ENCODE measurements at regions not wholly inside any gene's neighbourhood (a gene's known extent, or its start where the extent isn't known, plus 50 kb on each side); places are given as distances from the start of the nearest gene placed in this dataset.
"Not testable (repeated sequence)": the region's sequence is repeated elsewhere in the genome, so short reads cannot be mapped to it uniquely, and the experiment has no call there.

- no peak for DNase-seq (ENCODE audit: extremely low read depth in 1 of 11, low read depth in 9 of 11, low spot score in 4 of 11)
These were observed 76.0 kb upstream of the GRB10 start for GRCh38 chr7:50858528-50859245.

- DNase-seq (ENCODE audit: extremely low read depth in 1 of 11, low read depth in 9 of 11, low spot score in 4 of 11), result no peak
These were observed 75.3 kb upstream of the GRB10 start for GRCh38 chr7:50857804-50858489.

GRCh38 chr7:50856806-50857205 lies 74.1 kb upstream of the GRB10 start:
- no peak for DNase-seq (ENCODE audit: extremely low read depth in 1 of 11, low read depth in 9 of 11, low spot score in 4 of 11)

GRCh38 chr7:50856231-50856630 lies 73.5 kb upstream of the GRB10 start:
- no peak for DNase-seq (ENCODE audit: extremely low read depth in 1 of 11, low read depth in 9 of 11, low spot score in 4 of 11)

DNA sequence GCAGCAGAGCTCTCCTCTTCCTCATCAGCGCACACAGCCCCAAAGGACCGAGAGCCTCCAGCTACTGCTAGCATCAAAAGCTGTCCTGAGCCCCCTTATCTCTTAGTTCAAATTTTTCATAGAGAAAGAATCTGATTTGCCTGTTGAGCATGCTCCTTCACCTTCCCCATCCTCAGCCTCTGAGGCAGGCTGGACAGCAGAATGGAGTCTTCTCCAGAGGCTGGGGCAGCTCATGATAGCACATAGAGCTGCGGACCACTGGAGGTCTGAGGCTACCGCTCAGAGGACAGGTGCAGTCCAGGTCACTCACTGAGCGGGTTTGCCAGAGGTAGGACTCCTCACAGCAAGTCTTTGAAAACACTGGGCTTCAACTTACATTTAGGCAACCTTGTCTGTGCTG lies 72.8 kb upstream of the GRB10 start:
- no peak for DNase-seq (ENCODE audit: extremely low read depth in 1 of 11, low read depth in 9 of 11, low spot score in 4 of 11)

DNA sequence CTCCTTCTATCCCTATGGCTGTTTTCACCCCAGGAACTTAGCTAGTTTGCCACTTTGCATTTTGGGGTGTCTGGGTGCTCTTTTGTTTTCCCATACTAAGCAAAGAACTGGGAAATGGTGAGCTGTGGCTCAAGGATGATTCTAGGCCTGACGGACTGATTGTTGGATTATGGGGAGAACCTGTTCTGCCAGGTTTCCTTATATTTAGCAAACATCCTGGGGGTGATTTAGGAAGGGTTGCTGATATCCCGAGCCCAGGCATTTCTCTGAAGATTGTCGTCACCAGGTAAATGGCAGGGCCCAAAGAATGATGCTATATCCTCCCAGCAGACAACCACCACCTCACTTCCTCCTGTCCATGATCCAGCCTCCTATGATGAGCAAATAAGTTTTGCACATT lies 72.1 kb upstream of the GRB10 start:
- DNase-seq (ENCODE audit: extremely low read depth in 1 of 11, low read depth in 9 of 11, low spot score in 4 of 11), result no peak

DNA sequence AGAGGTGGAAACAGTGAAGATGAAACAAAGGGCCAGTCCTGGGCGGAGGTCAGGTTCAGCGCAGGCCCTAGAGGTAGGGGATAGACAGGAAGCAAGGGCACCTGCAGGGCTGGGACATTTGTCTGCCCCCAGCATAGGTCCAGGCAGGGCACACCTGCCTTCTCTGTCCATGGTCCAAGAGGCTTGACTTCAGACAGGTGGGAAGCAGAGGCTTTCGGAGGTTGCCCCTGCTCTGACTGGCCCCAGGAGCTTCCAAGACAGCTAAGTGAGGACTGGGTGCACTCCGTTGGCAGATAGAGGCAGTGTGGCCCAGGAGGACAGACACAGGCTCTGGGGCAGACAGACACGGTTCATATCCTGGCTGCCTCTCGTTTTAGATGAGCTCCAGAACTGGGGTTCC lies 71.6 kb upstream of the GRB10 start:
- DNase-seq (ENCODE audit: extremely low read depth in 1 of 11, low read depth in 9 of 11, low spot score in 4 of 11), result no peak

DNA sequence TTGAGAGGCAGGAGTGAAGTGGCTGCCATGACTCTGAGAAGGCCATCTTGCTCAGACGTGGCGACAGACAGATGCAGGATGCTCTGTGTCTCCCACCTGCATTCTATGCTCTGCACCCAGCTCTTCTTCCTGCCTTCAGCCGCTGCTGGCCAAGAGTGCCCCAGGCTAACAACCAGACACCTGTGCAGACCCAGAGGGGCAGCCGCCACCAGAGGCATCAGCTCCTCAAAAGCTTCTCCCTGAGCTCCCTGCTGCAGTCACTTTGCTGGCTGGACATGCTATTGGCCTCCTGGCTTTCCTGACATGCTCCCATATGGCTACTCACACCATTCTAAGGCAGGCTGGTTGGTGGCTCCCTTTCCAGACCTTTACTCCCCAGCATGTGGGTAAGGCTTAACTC lies 70.6 kb upstream of the GRB10 start:
- DNase-seq (ENCODE audit: extremely low read depth in 1 of 11, low read depth in 9 of 11, low spot score in 4 of 11), result no peak

GRCh38 chr7:50852901-50853300 lies 70.2 kb upstream of the GRB10 start:
- no peak for DNase-seq (ENCODE audit: extremely low read depth in 1 of 11, low read depth in 9 of 11, low spot score in 4 of 11)

DNA sequence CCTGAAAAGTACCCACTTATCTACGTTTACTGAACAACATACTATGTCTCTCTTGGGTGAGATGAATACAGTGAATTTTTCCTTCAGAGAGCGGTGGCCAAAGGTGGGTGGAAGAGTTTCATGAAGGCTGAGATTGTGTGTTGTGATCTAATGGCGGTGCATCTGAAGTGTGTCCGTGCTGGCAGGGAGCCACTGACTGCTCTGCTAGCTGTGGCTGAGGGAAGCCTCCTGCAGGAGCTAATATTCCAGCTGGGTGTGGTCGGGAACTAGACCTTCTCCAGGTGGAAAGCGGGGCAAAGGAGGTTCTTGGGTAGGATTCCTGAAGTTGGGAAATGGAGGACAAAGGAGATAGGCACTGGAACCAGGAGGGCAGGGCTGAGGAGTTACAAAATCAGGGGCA lies 69.2 kb upstream of the GRB10 start:
- no peak for DNase-seq (ENCODE audit: extremely low read depth in 1 of 11, low read depth in 9 of 11, low spot score in 4 of 11)

- no peak for DNase-seq (ENCODE audit: extremely low read depth in 1 of 11, low read depth in 9 of 11, low spot score in 4 of 11)
These were observed 68.8 kb upstream of the GRB10 start for GRCh38 chr7:50851451-50851850.

DNA sequence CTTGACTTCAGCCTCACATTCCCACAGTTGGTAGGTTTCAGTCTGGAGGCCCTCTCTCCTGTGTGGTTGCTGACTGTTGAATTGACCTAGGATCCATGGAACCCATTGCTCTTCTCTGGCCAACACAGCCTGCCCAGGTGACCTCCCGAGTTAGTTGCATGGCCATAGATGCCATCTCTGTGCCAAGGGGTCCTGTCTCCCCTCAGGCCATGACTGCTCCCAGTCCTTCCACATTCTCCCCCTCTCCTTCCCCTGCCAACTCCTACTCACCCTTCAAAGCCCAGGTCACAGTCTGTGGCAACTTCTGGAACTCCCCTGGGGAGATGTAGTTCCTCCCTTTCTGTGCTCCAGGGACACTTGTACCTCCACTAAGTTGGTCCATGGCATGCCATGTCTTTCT lies 67.3 kb upstream of the GRB10 start:
- DNase-seq (ENCODE audit: extremely low read depth in 1 of 11, low read depth in 9 of 11, low spot score in 4 of 11), result no peak

GRCh38 chr7:50848203-50848602 lies 65.5 kb upstream of the GRB10 start:
- DNase-seq (ENCODE audit: extremely low read depth in 1 of 11, low read depth in 9 of 11, low spot score in 4 of 11), result no peak

DNA sequence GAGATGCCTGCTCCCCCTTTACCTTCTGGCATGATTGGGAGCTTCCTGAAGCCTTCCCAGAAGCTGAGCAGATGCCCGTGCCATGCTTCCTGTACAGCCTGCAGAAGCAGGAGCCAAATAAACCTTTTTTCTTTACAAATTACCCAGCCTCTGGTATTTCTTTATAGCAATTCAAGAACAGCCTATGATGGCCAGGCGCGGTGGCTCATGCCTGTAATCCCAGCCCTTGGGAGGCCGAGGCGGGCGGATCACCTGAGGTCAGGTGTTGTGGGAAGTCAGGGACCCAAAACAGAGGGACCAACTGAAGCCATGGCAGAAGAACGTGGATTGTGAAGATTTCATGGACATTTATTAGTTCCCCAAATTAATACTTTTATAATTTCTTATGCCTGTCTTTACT lies 62.2 kb upstream of the GRB10 start:
- DNase-seq (ENCODE audit: extremely low read depth in 1 of 11, low read depth in 9 of 11, low spot score in 4 of 11), result not testable (repeated sequence)

DNA sequence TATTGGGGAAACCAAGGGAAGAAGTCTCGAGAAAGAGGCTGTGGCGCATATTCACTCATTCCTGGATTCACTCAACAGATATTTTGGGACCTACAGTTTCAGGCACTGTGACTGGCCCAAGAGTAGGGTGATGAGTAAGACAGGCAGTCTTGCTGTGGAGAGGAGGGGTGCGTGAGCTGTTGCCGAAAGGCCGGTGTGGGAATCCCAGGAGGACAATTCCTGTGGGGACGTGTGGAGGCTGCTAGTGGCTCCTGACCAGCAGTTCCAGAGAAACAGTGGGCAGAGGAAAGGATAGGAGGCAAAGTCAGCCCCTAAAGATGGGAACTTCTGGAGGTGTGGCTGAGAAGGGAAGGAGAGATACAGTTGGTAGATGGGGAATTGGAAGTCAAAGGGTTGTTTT lies 59.3 kb upstream of the GRB10 start:
- DNase-seq (ENCODE audit: extremely low read depth in 1 of 11, low read depth in 9 of 11, low spot score in 4 of 11), result no peak

DNA sequence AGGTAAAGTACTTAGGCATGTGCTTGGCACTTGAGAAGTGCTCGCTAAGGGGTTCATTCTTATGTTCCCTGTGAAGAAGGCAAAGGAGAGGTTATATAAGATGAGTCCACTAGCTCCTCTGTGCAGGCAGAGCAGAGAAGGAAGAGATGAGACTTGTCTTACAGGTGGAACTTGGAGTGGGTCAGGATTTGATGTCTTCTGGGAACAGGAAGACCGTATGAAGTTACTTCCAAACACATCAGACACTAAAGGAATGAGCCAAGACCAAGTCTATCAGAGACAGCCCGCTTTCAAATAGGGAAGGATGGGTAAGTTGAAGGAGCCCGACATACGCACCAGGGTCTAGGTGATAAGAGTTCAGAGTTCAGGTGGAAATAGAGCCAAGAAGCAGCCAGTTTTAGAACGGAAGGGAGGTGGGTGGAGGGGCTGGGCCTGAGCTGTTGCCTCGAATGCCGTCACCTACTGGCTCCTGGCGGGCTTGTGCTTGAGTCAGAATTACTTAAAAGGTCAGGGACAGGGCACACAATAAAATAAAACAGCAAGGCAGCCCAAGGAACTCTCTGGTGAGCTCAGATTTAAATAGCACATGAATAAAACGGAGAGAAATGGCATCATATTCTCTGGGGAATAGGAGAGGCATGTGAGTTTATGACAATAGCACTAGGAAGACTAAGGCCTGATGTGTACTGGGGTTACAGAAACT lies 56.1 kb upstream of the GRB10 start:
- DNase-seq (ENCODE audit: extremely low read depth in 1 of 11, low read depth in 9 of 11, low spot score in 4 of 11), result no peak

GRCh38 chr7:50837965-50838364 lies 55.3 kb upstream of the GRB10 start:
- no peak for DNase-seq (ENCODE audit: extremely low read depth in 1 of 11, low read depth in 9 of 11, low spot score in 4 of 11)

DNA sequence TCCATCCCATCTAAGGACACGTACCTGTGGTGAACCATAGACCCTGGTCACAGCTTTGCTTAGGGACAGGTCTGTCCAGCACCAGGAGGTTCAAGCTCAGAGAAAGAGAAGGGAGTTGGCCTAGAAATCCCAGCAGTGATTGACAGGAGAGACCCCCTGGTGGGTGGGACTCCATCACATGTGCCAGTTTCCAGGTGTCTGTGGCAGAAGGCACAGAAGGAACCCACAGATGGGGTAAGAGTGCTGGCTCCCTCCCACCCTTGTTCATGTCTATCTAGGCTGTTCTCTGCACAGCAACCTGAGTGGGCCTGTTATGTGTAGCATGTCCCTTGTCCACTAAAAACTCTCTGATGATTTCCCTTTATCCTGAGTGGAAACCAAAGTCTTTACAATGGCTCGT lies 54.0 kb upstream of the GRB10 start:
- no peak for DNase-seq (ENCODE audit: extremely low read depth in 1 of 11, low read depth in 9 of 11, low spot score in 4 of 11)

DNA sequence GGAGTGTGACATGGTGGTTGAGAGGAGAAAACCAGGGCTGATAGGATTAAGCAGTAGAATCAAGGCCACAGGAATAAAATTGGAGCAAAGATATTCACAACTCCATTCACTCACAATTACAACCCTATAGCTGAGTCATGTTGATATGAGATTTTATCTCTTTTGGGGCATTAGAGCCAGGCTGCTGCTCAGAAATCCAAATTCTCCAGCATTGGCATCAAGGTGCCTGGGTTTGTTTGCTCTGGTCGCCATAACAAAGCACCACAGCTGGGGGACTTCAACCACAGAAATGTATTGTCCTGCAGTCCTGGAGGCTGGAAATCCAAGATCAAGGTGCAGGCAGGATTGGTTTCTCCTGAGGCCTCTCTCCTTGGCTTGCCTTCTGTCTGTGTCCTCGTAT lies 52.5 kb upstream of the GRB10 start:
- no peak for DNase-seq (ENCODE audit: extremely low read depth in 1 of 11, low read depth in 9 of 11, low spot score in 4 of 11)

GRCh38 chr7:50834679-50835078 lies 52.0 kb upstream of the GRB10 start:
- DNase-seq (ENCODE audit: extremely low read depth in 1 of 11, low read depth in 9 of 11, low spot score in 4 of 11), result no peak

All from renal cortex interstitium (tissue), 11 donors.